ENCODE measurements at regions not wholly inside any gene's neighbourhood (a gene's known extent, or its start where the extent isn't known, plus 50 kb on each side); places are given as distances from the start of the nearest gene placed in this dataset.

GRCh38 chr3:66792086-66792485 is 206.0 kb upstream of the KBTBD8 start:
- H3K9me3 ChIP-seq (ENCODE audit: control insufficient read depth, insufficient read depth, low read depth, low read length) = no peaks in the 10 kb centered on the region

More at GRCh38 chr3:66792086-66792485, 206.0 kb upstream of the KBTBD8 start:
- Histone ChIP-seq H3K27ac (ENCODE audit: extremely low read depth, low read depth, low read length) (no peak overlapping the region), H3K36me3 (ENCODE audit: control insufficient read depth in 2 of 2, insufficient read depth in 1 of 2, low read length in 2 of 2) (no peaks in the 10 kb centered on the region), H3K4me3 (ENCODE audit: low read depth, low read length) (no peak overlapping the region), H3K4me1 (ENCODE audit: control insufficient read depth, insufficient read depth, low read length) (no peaks in the 10 kb centered on the region)
- TF ChIP-seq MZF1 (tag by site-specific recombination; IDR thresholded peaks at IDR 0.05; ENCODE audit: borderline replicate concordance) (no peak), ZNF624 (tag by site-specific recombination; IDR thresholded peaks at IDR 0.05) (no peak), ZNF157 (tag by site-specific recombination; IDR thresholded peaks at IDR 0.05) (no peak), PRDM6 (tag by site-specific recombination; IDR thresholded peaks at IDR 0.05) (no peak), ZNF362 (tag by site-specific recombination; IDR thresholded peaks at IDR 0.05) (no peak), ZNF600 (tag by site-specific recombination; IDR thresholded peaks at IDR 0.05) (no peak), ZNF366 (tag by site-specific recombination; conservative IDR thresholded peaks at IDR 0.05) (no peak), PRDM1 (tag by site-specific recombination; IDR thresholded peaks at IDR 0.05) (no peak), ZNF521 (tag by site-specific recombination; IDR thresholded peaks at IDR 0.05) (no peak), GLIS1 (tag by site-specific recombination; IDR thresholded peaks at IDR 0.05) (no peak), ZBTB10 (tag by site-specific recombination; IDR thresholded peaks at IDR 0.05) (no peak), ZNF169 (tag by site-specific recombination; IDR thresholded peaks at IDR 0.05) (no peak), ZNF514 (tag by site-specific recombination; IDR thresholded peaks at IDR 0.05) (no peak), ZBTB11 (tag by site-specific recombination; conservative IDR thresholded peaks at IDR 0.05; ENCODE audit: low read depth) (no peak), ZNF423 (tag by site-specific recombination; IDR thresholded peaks at IDR 0.05) (no peak), SP2 (tag by site-specific recombination; IDR thresholded peaks at IDR 0.05) (no peak), ZNF138 (tag by site-specific recombination; IDR thresholded peaks at IDR 0.05; ENCODE audit: borderline replicate concordance) (no peak)
- POLR2A ChIA-PET = no interaction called here
- CTCF ChIA-PET = interaction anchor here (0.6 to 1.7 kb wide), 2 partner anchors 10 to 384 kb away, joined by 4 to 5 read pairs; no protein-coding TSS in a partner anchor

Measured in HEK293 (cell line).